ENCODE measurements at regions not wholly inside any gene's neighbourhood (a gene's known extent, or its start where the extent isn't known, plus 50 kb on each side); places are given as distances from the start of the nearest gene placed in this dataset.

- H3K9ac ChIP-seq (ENCODE audit: low read length), result no peak overlapping the region
- no peaks in the 10 kb centered on the region for H3K4me1 ChIP-seq (ENCODE audit: control insufficient read depth in 1 of 2, insufficient read depth in 2 of 2, low read length in 2 of 2)
- no peaks in the 10 kb centered on the region; a peak in 1 of 4 replicates for H3K9me3 ChIP-seq (ENCODE audit: control insufficient read depth in 1 of 2, insufficient read depth in 1 of 2, low read depth in 1 of 2, low read length in 2 of 2)
- no peak overlapping the region for H2AFZ ChIP-seq (ENCODE audit: low read depth, low read length, poor library complexity, severe bottlenecking)
- no TSS peak for BruUV-seq (replicated peaks)
- RAD21 ChIA-PET (ENCODE audit: low non-redundant PET in 1 of 2, low total read pairs in 2 of 2, uncharacterized antibody in 2 of 2, unreplicated experiment in 2 of 2), result no interaction called here
- no peaks in the 10 kb centered on the region for H3K79me2 ChIP-seq (ENCODE audit: insufficient read depth, low read length)
- no peak overlapping the region for H3K27ac ChIP-seq (ENCODE audit: low read depth, low read length)
- no peaks in the 10 kb centered on the region for H3K36me3 ChIP-seq (ENCODE audit: control insufficient read depth in 1 of 2, insufficient read depth in 2 of 2, low read length in 2 of 2)
- CTCF ChIA-PET, result no interaction called here
- no peak for DNase-seq (ENCODE audit: low read depth, low spot score)
- H3K9me2 ChIP-seq (ENCODE audit: insufficient read depth), result no peaks in the 10 kb centered on the region
- H4K20me1 ChIP-seq (ENCODE audit: insufficient read depth), result no peaks in the 10 kb centered on the region
- H3K27me3 ChIP-seq (ENCODE audit: insufficient read depth, low read length), result no peaks in the 10 kb centered on the region
- H3K4me2 ChIP-seq (ENCODE audit: low read length), result no peak overlapping the region
- H3K4me3 ChIP-seq (replicated peaks in 1 of 2; ENCODE audit: low read depth in 1 of 2, low read length in 2 of 2), result no peak overlapping the region
- POLR2A ChIA-PET, result no interaction called here
- TF ChIP-seq ZNF274 (IDR thresholded peaks at IDR 0.05; ENCODE audit: low read depth, low read length) (no peak), RAD21 (IDR thresholded peaks at IDR 0.05; ENCODE audit: low read depth) (no peak), EGR1 (IDR thresholded peaks at IDR 0.05; ENCODE audit: low read depth) (no peak), POLR2AphosphoS5 (IDR thresholded peaks at IDR 0.05; ENCODE audit: low read depth, low read length) (no peak), CEBPB (IDR thresholded peaks at IDR 0.05; ENCODE audit: low read depth) (no peak)
- no peak for ATAC-seq
- intact Hi-C loops (cut with micrococcal nuclease), result no loop called here
Observed at GRCh38 chr16:8299635-8300034, 290.7 kb downstream of the TMEM114 start.

GRCh38 chr16:8295513-8296237 is 294.6 kb downstream of the TMEM114 start:
- Histone ChIP-seq H2AFZ (ENCODE audit: low read depth, low read length, poor library complexity, severe bottlenecking) (no peak overlapping the region), H3K9me2 (ENCODE audit: insufficient read depth) (no peaks in the 10 kb centered on the region), H3K9ac (ENCODE audit: low read length) (no peak overlapping the region), H3K4me3 (replicated peaks in 1 of 2; ENCODE audit: low read depth in 1 of 2, low read length in 2 of 2) (no peak overlapping the region), H3K27me3 (ENCODE audit: insufficient read depth, low read length) (no peaks in the 10 kb centered on the region), H3K9me3 (ENCODE audit: control insufficient read depth in 1 of 2, insufficient read depth in 1 of 2, low read depth in 1 of 2, low read length in 2 of 2) (peaks cover 4 to 11% of the 10 kb centered on the region in 2 experiments; a peak in 2 of 4 replicates), H4K20me1 (ENCODE audit: insufficient read depth) (no peaks in the 10 kb centered on the region), H3K4me2 (ENCODE audit: low read length) (no peak overlapping the region), H3K79me2 (ENCODE audit: insufficient read depth, low read length) (no peaks in the 10 kb centered on the region), H3K36me3 (ENCODE audit: control insufficient read depth in 1 of 2, insufficient read depth in 2 of 2, low read length in 2 of 2) (no peaks in the 10 kb centered on the region), H3K4me1 (ENCODE audit: control insufficient read depth in 1 of 2, insufficient read depth in 2 of 2, low read length in 2 of 2) (no peaks in the 10 kb centered on the region), H3K27ac (ENCODE audit: low read depth, low read length) (no peak overlapping the region)
- ATAC-seq (no peak), DNase-seq (ENCODE audit: low read depth, low spot score) (no peak)
- intact Hi-C loops (cut with micrococcal nuclease), result no loop called here
- CTCF ChIA-PET, result no interaction called here
- POLR2A ChIA-PET, result no interaction called here
- RAD21 ChIA-PET (ENCODE audit: low non-redundant PET in 1 of 2, low total read pairs in 2 of 2, uncharacterized antibody in 2 of 2, unreplicated experiment in 2 of 2), result no interaction called here
- no TSS peak for BruUV-seq (replicated peaks)
- TF ChIP-seq, protein P1, sequence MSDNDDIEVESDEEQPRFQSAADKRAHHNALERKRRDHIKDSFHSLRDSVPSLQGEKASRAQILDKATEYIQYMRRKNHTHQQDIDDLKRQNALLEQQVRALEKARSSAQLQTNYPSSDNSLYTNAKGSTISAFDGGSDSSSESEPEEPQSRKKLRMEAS (IDR thresholded peaks at IDR 0.05), result no peak
- TF ChIP-seq FOSL1 (IDR thresholded peaks at IDR 0.05; ENCODE audit: low read depth), result no peak
- no peak for TF ChIP-seq YY1 (IDR thresholded peaks at IDR 0.05; ENCODE audit: extremely low read depth, insufficient replicate concordance, low read depth, low read length)
- TF ChIP-seq ZNF274 (IDR thresholded peaks at IDR 0.05; ENCODE audit: low read depth, low read length), result no peak
- no peak for TF ChIP-seq ZFX (IDR thresholded peaks at IDR 0.05)
- no peak for TF ChIP-seq RAD21 (IDR thresholded peaks at IDR 0.05; ENCODE audit: low read depth)
- no peak for TF ChIP-seq SIN3A (IDR thresholded peaks at IDR 0.05; ENCODE audit: low read depth)
- TF ChIP-seq EGR1 (IDR thresholded peaks at IDR 0.05; ENCODE audit: low read depth), result no peak
- no peak for TF ChIP-seq ZBTB33 (IDR thresholded peaks at IDR 0.05; ENCODE audit: extremely low read depth, insufficient replicate concordance, low read length)
- TF ChIP-seq SP1 (IDR thresholded peaks at IDR 0.05; ENCODE audit: low read depth), result no peak
- no peak for TF ChIP-seq CTCF (IDR thresholded peaks at IDR 0.05 in 2 of 3, conservative IDR thresholded peaks at IDR 0.05 in 1 of 3; ENCODE audit: borderline replicate concordance in 1 of 3, insufficient read depth in 1 of 3, low read depth in 2 of 3, low read length in 2 of 3)
- TF ChIP-seq POLR2AphosphoS5 (IDR thresholded peaks at IDR 0.05; ENCODE audit: low read depth, low read length), result no peak
- TF ChIP-seq ELF1 (IDR thresholded peaks at IDR 0.05; ENCODE audit: borderline replicate concordance, low read depth), result no peak
- no peak for TF ChIP-seq JUND (IDR thresholded peaks at IDR 0.05)
- no peak for TF ChIP-seq CEBPB (IDR thresholded peaks at IDR 0.05; ENCODE audit: low read depth)
- TF ChIP-seq EZH2 (IDR thresholded peaks at IDR 0.05), result no peak
- TF ChIP-seq CBX3 (IDR thresholded peaks at IDR 0.05; ENCODE audit: low read depth), result no peak
- TF ChIP-seq SRF (IDR thresholded peaks at IDR 0.05; ENCODE audit: low read depth), result no peak

Data from HCT116 (cell line).